Activated T-helper 2 cell treated with anti-CD3 and anti-CD28 coated beads, Interferon-gamma antibody, Interleukin-2, Interleukin-4, amounts not matched to agents 10 μg/mL and 5 μg/mL and 100 μg/mL, durations not matched to agents 14 hours and 24 hours and 36 hours (primary cell): ENCODE measurements at regions not wholly inside any gene's neighbourhood (a gene's known extent, or its start where the extent isn't known, plus 50 kb on each side); places are given as distances from the start of the nearest gene placed in this dataset.
"Not testable (repeated sequence)": the region's sequence is repeated elsewhere in the genome, so short reads cannot be mapped to it uniquely, and the experiment has no call there.

Source experiments
- DNase-seq: peaks from one replicate; pipeline ENCODE4 v3.0.0; 2021; ENCODE audit warnings: low spot score
- H3K27ac Mint-ChIP-seq: one replicate; pipeline ENCODE4 v1.8.0; 2021; ENCODE audit warnings: mixed read lengths
- H3K27me3 Mint-ChIP-seq: one replicate; pipeline ENCODE4 v1.8.0; 2021; ENCODE audit warnings: low read depth, mixed read lengths
- H3K36me3 Mint-ChIP-seq: one replicate; pipeline ENCODE4 v1.8.0; 2021; ENCODE audit warnings: low read depth, mixed read lengths
- H3K4me1 Mint-ChIP-seq: one replicate; pipeline ENCODE4 v1.8.0; 2021; ENCODE audit warnings: low read depth, mixed read lengths
- H3K4me3 Mint-ChIP-seq: one replicate; pipeline ENCODE4 v1.8.0; 2021; ENCODE audit warnings: low read depth, mild to moderate bottlenecking, moderate library complexity, mixed read lengths
- H3K9me3 Mint-ChIP-seq: one replicate; pipeline ENCODE4 v1.8.0; 2021; ENCODE audit warnings: mixed read lengths
- intact Hi-C: fragments of 100-400 bp; cut with micrococcal nuclease; formaldehyde crosslinking; loops from one replicate; pipeline ENCODE4 v1.15.1; 2023

GRCh38 chr2:175792881-175793280 is 209.2 kb downstream of the LNPK start:
- H3K4me1 Mint-ChIP-seq, result no peaks in the 10 kb centered on the region
- no peaks in the 10 kb centered on the region for H3K36me3 Mint-ChIP-seq
- H3K4me3 Mint-ChIP-seq, result no peak overlapping the region
- H3K27ac Mint-ChIP-seq, result no peak overlapping the region
- intact Hi-C loops, result no loop called here
- no peak for DNase-seq
- peaks cover 9% of the 10 kb centered on the region for H3K9me3 Mint-ChIP-seq
- H3K27me3 Mint-ChIP-seq, result no peaks in the 10 kb centered on the region

DNA sequence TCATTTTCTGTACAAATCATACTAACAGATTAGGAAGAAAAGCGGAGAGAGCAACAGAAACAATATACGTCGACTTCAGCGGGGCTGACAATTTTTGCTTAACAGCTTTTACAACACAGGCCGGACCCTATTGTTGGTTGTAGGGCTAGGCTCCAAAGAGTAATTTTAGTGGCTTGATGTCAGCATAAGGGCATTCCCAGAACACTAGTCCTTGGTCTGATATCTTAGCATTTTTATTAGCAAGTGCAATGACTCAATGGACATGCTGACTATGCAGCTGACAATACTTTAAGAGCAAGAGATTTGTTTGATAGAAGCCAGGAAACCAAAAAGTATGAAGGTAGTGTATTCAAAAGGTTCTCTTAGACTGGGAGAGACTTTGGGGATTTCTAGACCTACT is 209.9 kb downstream of the LNPK start:
- H3K4me3 Mint-ChIP-seq, result no peak overlapping the region
- H3K4me1 Mint-ChIP-seq, result no peaks in the 10 kb centered on the region
- DNase-seq, result no peak
- H3K36me3 Mint-ChIP-seq, result no peaks in the 10 kb centered on the region
- peaks cover 9% of the 10 kb centered on the region for H3K9me3 Mint-ChIP-seq
- intact Hi-C loops, result no loop called here
- peaks cover under 1% of the 10 kb centered on the region for H3K27me3 Mint-ChIP-seq
- H3K27ac Mint-ChIP-seq, result no peak overlapping the region

GRCh38 chr2:175786471-175787124 is 215.5 kb downstream of the LNPK start:
- Mint-ChIP-seq H3K27me3 (peaks cover 2% of the 10 kb centered on the region), H3K36me3 (no peaks in the 10 kb centered on the region), H3K27ac (no peak overlapping the region), H3K9me3 (no peaks in the 10 kb centered on the region), H3K4me1 (no peaks in the 10 kb centered on the region), H3K4me3 (no peak overlapping the region)
- intact Hi-C loops, result no loop called here
- DNase-seq, result no peak

- H3K4me3 Mint-ChIP-seq, result not testable (repeated sequence)
These were observed 224.7 kb downstream of the LNPK start for GRCh38 chr2:175777337-175777736.

DNA sequence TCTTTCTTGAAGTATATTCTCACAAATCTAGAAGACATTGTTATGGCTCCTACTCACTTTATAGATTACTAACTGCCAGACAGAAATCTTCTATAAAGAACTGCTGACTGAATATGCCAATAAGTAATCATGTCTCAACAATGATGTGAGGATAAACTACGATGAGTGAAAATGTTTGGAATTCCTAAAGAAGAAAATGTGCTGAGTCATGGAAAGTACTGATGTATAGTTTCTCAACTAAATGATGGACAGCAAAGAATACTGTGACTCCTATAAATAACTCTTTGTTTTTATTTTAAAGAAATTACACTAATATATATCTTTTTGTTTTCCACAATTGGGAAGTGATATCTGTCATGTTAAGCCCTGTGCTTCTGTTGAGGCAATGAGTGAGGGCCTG is 232.9 kb downstream of the LNPK start:
- H3K4me1 Mint-ChIP-seq, result no peaks in the 10 kb centered on the region
- H3K27me3 Mint-ChIP-seq, result no peaks in the 10 kb centered on the region
- H3K4me3 Mint-ChIP-seq, result no peak overlapping the region
- intact Hi-C loops, result no loop called here
- DNase-seq, result no peak
- no peaks in the 10 kb centered on the region for H3K9me3 Mint-ChIP-seq
- H3K36me3 Mint-ChIP-seq, result no peaks in the 10 kb centered on the region
- no peak overlapping the region for H3K27ac Mint-ChIP-seq

More at GRCh38 chr2:175777337-175777736, 224.7 kb downstream of the LNPK start:
- DNase-seq, H3K27me3 Mint-ChIP-seq, H3K4me1 Mint-ChIP-seq, H3K36me3 Mint-ChIP-seq, H3K9me3 Mint-ChIP-seq, intact Hi-C loops, H3K27ac Mint-ChIP-seq: not testable (repeated sequence)

DNA sequence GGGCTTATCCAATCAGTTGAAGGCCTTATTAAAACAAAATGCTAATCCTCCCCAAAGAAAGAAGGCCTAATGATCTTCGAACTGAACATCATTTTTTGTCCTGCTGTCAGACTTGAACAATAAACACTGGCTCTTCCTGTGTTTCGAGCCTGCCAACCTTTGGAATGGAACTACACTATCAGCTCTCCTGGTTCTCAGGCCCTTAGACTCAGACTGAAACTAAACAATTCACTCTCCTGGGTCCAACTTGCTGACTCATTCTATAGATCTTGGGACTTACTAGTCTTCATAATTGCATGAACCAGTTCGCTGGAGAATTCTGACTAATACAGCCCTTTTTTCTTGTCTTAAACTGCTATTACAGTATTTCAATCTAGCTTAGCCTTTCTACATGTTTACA is 235.2 kb downstream of the LNPK start:
- intact Hi-C loops, result no loop called here
- Mint-ChIP-seq H3K27ac (no peak overlapping the region), H3K9me3 (no peaks in the 10 kb centered on the region), H3K4me3 (no peak overlapping the region), H3K36me3 (no peaks in the 10 kb centered on the region), H3K4me1 (no peaks in the 10 kb centered on the region), H3K27me3 (no peaks in the 10 kb centered on the region)
- DNase-seq, result no peak

- H3K36me3 Mint-ChIP-seq, result no peaks in the 10 kb centered on the region
- no peaks in the 10 kb centered on the region for H3K27me3 Mint-ChIP-seq
- no peak overlapping the region for H3K27ac Mint-ChIP-seq
- no peak overlapping the region for H3K4me3 Mint-ChIP-seq
- DNase-seq, result no peak
- no peaks in the 10 kb centered on the region for H3K4me1 Mint-ChIP-seq
- no peaks in the 10 kb centered on the region for H3K9me3 Mint-ChIP-seq
- intact Hi-C loops, result no loop called here
These were observed 246.2 kb downstream of the LNPK start for GRCh38 chr2:175755656-175756386.

- Mint-ChIP-seq H3K4me3 (no peak overlapping the region), H3K27me3 (no peaks in the 10 kb centered on the region), H3K9me3 (no peaks in the 10 kb centered on the region), H3K36me3 (no peaks in the 10 kb centered on the region), H3K4me1 (no peaks in the 10 kb centered on the region), H3K27ac (no peak overlapping the region)
- intact Hi-C loops, result no loop called here
- no peak for DNase-seq
These were observed 246.9 kb downstream of the LNPK start for GRCh38 chr2:175755169-175755568.

GRCh38 chr2:175750195-175750594 is 251.9 kb downstream of the LNPK start:
- DNase-seq, result no peak
- intact Hi-C loops, result no loop called here
- Mint-ChIP-seq H3K27me3 (no peaks in the 10 kb centered on the region), H3K27ac (no peak overlapping the region), H3K4me3 (no peak overlapping the region), H3K36me3 (no peaks in the 10 kb centered on the region), H3K9me3 (no peaks in the 10 kb centered on the region), H3K4me1 (no peaks in the 10 kb centered on the region)

- Mint-ChIP-seq H3K36me3 (no peaks in the 10 kb centered on the region), H3K27me3 (peaks cover 4% of the 10 kb centered on the region), H3K27ac (no peak overlapping the region), H3K4me1 (peaks cover 3% of the 10 kb centered on the region), H3K9me3 (no peaks in the 10 kb centered on the region), H3K4me3 (no peak overlapping the region)
- intact Hi-C loops, result no loop called here
- DNase-seq, result no peak
These were observed 256.2 kb downstream of the LNPK start for GRCh38 chr2:175745911-175746310.

- Mint-ChIP-seq H3K27ac (no peak overlapping the region), H3K4me3 (no peak overlapping the region), H3K4me1 (peaks cover 3% of the 10 kb centered on the region), H3K9me3 (no peaks in the 10 kb centered on the region), H3K27me3 (peaks cover 6% of the 10 kb centered on the region), H3K36me3 (no peaks in the 10 kb centered on the region)
- intact Hi-C loops, result loop anchor here (5.0 kb wide), 1 partner anchor 258 kb away; the partner anchor contains the start of gene LNPK
- no peak for DNase-seq
These were observed 258.1 kb downstream of the LNPK start for GRCh38 chr2:175744000-175744399.

DNA sequence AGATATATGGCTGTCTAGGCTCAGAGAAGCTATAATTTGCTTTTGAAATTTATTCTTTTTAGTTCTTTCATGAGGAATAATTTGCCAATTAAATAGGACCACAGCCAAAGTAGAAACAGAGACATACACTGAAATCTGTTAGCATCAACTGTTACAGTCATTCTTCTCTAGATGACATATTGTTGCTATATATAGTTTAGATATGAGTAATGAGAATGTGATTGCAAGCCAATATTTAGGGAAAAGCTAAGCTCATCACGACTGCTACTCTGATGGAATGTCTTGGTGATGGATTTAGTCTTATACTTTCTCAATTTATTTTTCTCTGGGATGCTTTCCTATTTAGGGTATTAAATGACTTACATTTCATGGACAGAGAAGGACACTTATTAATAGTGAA is 259.1 kb downstream of the LNPK start:
- Mint-ChIP-seq H3K27ac (peak overlapping the region; percentile 64), H3K4me3 (no peak overlapping the region)
- intact Hi-C loops, result loop anchor here (5.0 kb wide), 1 partner anchor 259 kb away; the partner anchor contains the start of gene LNPK

DNA sequence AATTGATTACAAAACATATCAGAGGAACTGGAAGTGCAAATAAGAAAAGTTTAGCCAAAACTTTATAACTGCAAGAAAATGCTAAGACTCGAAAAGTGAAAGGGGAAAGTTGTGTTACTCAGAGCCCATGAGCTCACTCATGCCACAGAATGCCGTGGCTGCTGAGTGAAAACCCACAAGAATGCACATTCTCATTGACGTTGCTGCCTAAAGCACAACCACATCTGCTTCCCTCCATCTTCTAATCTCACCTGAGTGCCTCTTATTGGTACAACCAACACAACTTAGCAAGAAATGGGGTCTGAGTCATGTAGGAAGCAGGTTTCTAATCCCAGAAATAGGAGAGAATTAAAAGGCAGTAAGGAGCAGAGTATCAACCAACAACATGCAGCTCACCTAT is 259.7 kb downstream of the LNPK start:
- Mint-ChIP-seq H3K36me3 (no peaks in the 10 kb centered on the region), H3K9me3 (no peaks in the 10 kb centered on the region), H3K27me3 (peaks cover 6% of the 10 kb centered on the region), H3K4me3 (no peak overlapping the region), H3K4me1 (peaks cover 3% of the 10 kb centered on the region), H3K27ac (no peak overlapping the region)
- intact Hi-C loops, result loop anchor here (5.0 kb wide), 1 partner anchor 260 kb away; the partner anchor contains the start of gene LNPK
- DNase-seq, result no peak

More for the DNA sequence above, 259.1 kb downstream of the LNPK start:
- Mint-ChIP-seq H3K4me1 (peaks cover 3% of the 10 kb centered on the region), H3K36me3 (no peaks in the 10 kb centered on the region), H3K27me3 (peaks cover 6% of the 10 kb centered on the region), H3K9me3 (no peaks in the 10 kb centered on the region)
- DNase-seq, result no peak
